CD1c-positive myeloid dendritic cell (primary cell): ENCODE measurements at regions not wholly inside any gene's neighbourhood (a gene's known extent, or its start where the extent isn't known, plus 50 kb on each side); places are given as distances from the start of the nearest gene placed in this dataset.
"Not testable (repeated sequence)": the region's sequence is repeated elsewhere in the genome, so short reads cannot be mapped to it uniquely, and the experiment has no call there.

ENCODE experiments used
- DNase-seq: peaks from one replicate; pipeline ENCODE4 v3.0.0-alpha.2; 2016; ENCODE audit errors: extremely low spot score

- DNase-seq, result not testable (repeated sequence)
Observed at GRCh38 chr11:67940440-67940839, 63.5 kb downstream of the UNC93B1 start.

DNA sequence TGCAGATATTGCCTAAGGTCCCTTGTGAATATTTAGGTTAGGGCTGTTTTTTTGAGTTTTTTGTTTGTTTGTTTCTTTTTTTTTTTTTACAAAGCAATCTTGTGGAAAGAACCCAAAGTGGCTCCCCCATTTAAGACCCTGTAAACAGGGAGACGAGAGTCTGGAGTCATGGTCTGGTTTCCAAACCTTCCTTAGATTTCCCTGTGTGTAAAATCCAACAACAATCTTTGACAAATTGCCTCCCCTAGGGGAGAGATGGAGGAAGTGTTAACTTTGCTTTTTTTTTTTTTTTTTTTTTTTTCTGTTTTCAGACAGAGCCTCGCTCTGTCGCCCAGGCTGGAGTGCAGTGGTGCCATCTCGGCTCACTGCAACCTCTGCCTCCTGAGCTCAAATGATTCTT lies 64.9 kb downstream of the UNC93B1 start:
- not testable (repeated sequence) for DNase-seq

- not testable (repeated sequence) for DNase-seq
Observed at GRCh38 chr11:67938371-67938770, 65.5 kb downstream of the UNC93B1 start.

DNA sequence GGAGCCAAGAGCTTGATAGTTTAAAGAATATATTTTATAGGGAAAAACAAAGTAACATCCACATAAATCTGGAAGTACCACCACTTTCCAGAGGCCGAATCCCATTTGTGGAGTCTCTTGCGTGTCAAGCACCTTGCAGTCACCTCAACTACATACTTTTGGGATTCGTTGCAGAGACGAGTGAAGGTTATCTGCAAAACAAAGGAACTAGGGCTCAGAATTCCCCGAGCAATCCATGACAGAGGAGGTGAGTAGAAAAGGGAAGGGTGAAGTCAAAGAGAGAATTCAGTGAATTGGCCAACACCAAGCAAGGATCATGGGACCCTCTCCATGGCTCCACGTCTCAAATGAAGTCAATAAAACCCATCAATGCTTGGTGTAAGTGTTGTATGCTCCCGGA lies 80.3 kb downstream of the UNC93B1 start:
- DNase-seq, result not testable (repeated sequence)

DNA sequence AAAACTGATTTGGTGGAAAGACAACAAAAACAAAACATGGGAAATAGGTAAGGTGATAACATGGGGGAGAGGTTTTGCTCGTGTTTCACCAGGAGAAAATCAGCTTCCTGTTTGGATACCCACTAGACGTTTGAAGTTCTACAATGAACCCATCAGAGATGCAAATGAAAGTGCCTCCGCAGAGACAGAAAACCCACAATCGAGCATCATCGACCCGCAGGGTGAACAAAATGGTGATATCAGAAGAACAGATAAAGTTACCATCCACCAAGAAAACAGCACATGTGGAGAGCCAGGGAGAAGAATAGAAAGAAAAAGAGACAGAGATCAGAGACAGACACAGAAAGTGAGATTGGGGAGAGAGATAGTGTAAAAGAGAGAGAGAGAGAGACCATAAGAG lies 83.4 kb downstream of the UNC93B1 start:
- not testable (repeated sequence) for DNase-seq

DNA sequence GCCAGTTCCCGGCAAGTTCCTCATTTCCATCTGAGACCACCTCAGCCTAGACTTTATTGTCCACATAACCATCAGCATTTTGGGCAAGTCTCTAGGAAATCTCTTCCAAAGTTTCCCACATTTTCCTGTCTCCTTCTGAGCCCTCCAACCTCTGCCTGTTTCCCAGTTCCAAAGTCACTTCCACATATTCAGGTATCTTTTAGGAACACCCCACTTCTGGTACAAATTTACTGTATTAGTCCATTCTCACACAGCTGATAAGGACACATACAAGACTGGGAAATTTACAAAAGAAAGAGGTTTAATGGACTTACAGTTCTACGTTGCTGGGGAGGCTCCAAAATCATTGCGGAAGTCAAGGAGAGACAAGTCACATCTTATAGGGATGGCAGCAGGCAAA lies 91.7 kb downstream of the UNC93B1 start:
- DNase-seq, result not testable (repeated sequence)

GRCh38 chr11:67911211-67911610 lies 92.7 kb downstream of the UNC93B1 start:
- not testable (repeated sequence) for DNase-seq

DNA sequence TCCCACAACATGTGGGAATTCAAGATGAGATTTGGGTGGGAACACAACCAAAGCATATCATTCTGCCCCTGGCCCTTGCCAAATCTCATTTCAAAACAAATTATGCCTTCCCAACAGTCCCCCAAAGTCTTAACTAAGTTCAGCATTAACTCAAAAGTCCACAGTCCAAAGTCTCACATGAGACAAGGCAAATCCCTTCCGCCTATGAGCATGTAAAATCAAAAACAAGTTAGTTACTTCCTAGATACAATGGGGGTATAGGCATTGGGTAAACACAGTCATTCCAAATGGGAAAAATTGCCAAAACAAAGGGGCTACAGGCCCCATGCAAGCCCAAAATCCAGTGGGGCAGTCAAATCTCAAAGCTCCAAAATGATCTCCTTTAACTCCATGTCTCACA lies 93.1 kb downstream of the UNC93B1 start:
- not testable (repeated sequence) for DNase-seq

GRCh38 chr11:67906969-67907368 lies 96.9 kb downstream of the UNC93B1 start:
- not testable (repeated sequence) for DNase-seq

GRCh38 chr11:67899462-67899861 lies 104.4 kb downstream of the UNC93B1 start:
- DNase-seq, result not testable (repeated sequence)

- not testable (repeated sequence) for DNase-seq
Observed at GRCh38 chr11:67893487-67893886, 110.4 kb downstream of the UNC93B1 start.

- DNase-seq, result not testable (repeated sequence)
Observed at GRCh38 chr11:67889646-67890045, 114.3 kb downstream of the UNC93B1 start.

- DNase-seq, result not testable (repeated sequence)
Observed at GRCh38 chr11:67888056-67888455, 115.8 kb downstream of the UNC93B1 start.

GRCh38 chr11:67886672-67887071 lies 117.2 kb downstream of the UNC93B1 start:
- DNase-seq, result not testable (repeated sequence)

DNA sequence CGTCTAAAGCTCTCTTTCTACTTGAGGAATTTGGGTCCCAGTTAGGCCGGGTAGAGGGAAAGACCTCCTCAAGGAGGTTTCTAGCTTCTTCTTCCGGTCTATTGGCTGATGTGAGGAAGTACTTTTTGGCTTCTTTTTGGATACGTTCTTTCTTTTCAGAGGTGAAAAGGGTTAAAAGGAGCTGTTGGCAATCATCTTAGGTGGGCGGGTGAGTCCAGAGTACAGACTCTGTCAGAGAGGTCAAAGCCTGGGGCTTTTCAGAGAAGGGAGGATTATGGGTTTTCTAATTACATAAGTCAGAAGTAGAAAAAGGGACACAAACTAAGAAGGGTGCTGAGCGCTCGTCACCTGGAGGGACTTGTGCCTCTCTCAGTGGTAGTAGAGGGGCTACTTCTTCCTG lies 117.7 kb downstream of the UNC93B1 start:
- DNase-seq, result not testable (repeated sequence)

- DNase-seq, result not testable (repeated sequence)
Observed at GRCh38 chr11:67885574-67885973, 118.3 kb downstream of the UNC93B1 start.

GRCh38 chr11:67884761-67885558 lies 118.9 kb downstream of the UNC93B1 start:
- not testable (repeated sequence) for DNase-seq

- DNase-seq, result not testable (repeated sequence)
Observed at GRCh38 chr11:67884073-67884757, 119.7 kb downstream of the UNC93B1 start.

GRCh38 chr11:67882304-67882703 lies 121.6 kb downstream of the UNC93B1 start:
- not testable (repeated sequence) for DNase-seq

DNA sequence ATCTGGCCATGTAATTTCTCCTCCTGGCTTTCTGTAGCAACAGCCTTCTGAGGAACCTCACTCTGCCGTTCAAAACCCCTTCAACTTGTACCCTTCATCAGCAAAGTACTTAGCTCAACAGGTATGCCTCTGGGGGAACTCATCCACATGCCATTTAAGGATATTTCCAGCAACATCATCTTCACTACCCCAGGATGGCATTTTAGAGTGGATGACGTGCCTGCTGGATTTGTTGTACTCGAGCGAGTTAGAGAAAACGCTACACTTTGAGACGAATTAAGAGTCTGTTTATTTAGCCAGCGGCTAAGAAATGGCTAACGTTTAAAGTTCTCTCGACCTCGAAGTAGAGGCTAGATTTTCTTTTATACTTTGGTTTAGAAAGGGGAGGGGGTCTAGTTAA lies 122.1 kb downstream of the UNC93B1 start:
- not testable (repeated sequence) for DNase-seq

- DNase-seq, result not testable (repeated sequence)
Observed at GRCh38 chr11:67880594-67881196, 123.2 kb downstream of the UNC93B1 start.

DNA sequence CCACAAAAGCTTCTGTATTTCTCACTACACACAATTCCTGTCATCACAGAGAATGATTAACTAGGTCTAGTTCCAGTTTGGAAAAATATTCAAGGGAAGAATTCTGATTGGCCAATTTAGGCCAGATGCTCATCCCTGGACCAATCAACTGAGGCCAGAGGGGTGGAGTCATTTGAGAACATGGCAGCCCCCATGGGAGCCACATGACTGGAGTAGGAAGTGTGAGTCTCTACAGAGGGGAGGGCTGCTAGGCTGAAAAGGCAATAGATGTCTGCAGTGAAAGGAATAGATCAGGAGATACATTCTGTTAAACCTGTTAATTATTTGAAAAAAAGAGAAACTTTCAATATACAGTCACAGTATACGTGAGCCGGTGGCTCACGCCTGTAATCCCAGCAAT lies 125.2 kb downstream of the UNC93B1 start:
- DNase-seq, result not testable (repeated sequence)
